WTC11 (cell line): ENCODE measurements at regions not wholly inside any gene's neighbourhood (a gene's known extent, or its start where the extent isn't known, plus 50 kb on each side); places are given as distances from the start of the nearest gene placed in this dataset.

Experiments used
- ATAC-seq: fragments of 200-7000 bp; cut with Tn5 transposase; 2 replicates; pipeline ENCODE4 v1.10.0; 2021; ENCODE audit warnings: mild to moderate bottlenecking, moderate library complexity
- CTCF ChIA-PET: fragments of 300-600 bp; sonication (Branson Sonifier 250); formaldehyde crosslinking; loops from one replicate; lab custom pipeline; 2021; ENCODE audit warnings: antibody characterized with exemption; lab: Charles Lee
- POLR2A ChIA-PET: fragments of 350-600 bp; sonication (Branson Sonifier 250); formaldehyde crosslinking; loops from one replicate; lab custom pipeline; 2021; ENCODE audit warnings: antibody characterized with exemption; lab: Charles Lee
- DNase-seq: peaks from one replicate; pipeline ENCODE4 v3.0.0; 2021; ENCODE audit warnings: low spot score
- H3K27ac Mint-ChIP-seq: 2 replicates; pipeline ENCODE4 v1.8.0; 2021; ENCODE audit warnings: mixed read lengths
- H3K27me3 Mint-ChIP-seq: 2 replicates; pipeline ENCODE4 v1.8.0; 2021; ENCODE audit warnings: low read depth, mild to moderate bottlenecking, moderate library complexity, mixed read lengths
- H3K36me3 Mint-ChIP-seq: 2 replicates; pipeline ENCODE4 v1.8.0; 2021; ENCODE audit warnings: mixed read lengths
- H3K4me1 Mint-ChIP-seq: 2 replicates; pipeline ENCODE4 v1.8.0; 2022; ENCODE audit warnings: mixed read lengths
- H3K4me3 Mint-ChIP-seq: 2 replicates; pipeline ENCODE4 v1.8.0; 2021; ENCODE audit warnings: mild to moderate bottlenecking, moderate library complexity, mixed read lengths
- H3K9me3 Mint-ChIP-seq: 2 replicates; pipeline ENCODE4 v1.8.0; 2021; ENCODE audit warnings: mixed read lengths
- ARID4B ChIP-seq: sonication (generic); formaldehyde crosslinking; IDR thresholded peaks from 2 replicates; pipeline ENCODE4 v1.8.0; 2023; ENCODE audit warnings: missing genetic modification reagents, mild to moderate bottlenecking, borderline replicate concordance
- ATF2 ChIP-seq: sonication (generic); formaldehyde crosslinking; IDR thresholded peaks from 2 replicates; pipeline ENCODE4 v1.8.1; 2022; ENCODE audit warnings: low read depth, missing genetic modification reagents, borderline replicate concordance
- E2F5 ChIP-seq: sonication (generic); formaldehyde crosslinking; IDR thresholded peaks from 2 replicates; pipeline ENCODE4 v1.8.1; 2022; ENCODE audit warnings: mild to moderate bottlenecking, moderate library complexity, missing genetic modification reagents
- ELF4 ChIP-seq: sonication (generic); formaldehyde crosslinking; IDR thresholded peaks from 2 replicates; pipeline ENCODE4 v1.8.1; 2022; ENCODE audit warnings: low read depth, mild to moderate bottlenecking, moderate library complexity, missing genetic modification reagents
- ERG ChIP-seq: fragments of 250-450 bp; sonication (Bioruptor Pico); IDR thresholded peaks from 2 replicates; pipeline ENCODE4 v1.8.0; 2021; ENCODE audit warnings: mild to moderate bottlenecking
- FOXK1 ChIP-seq: sonication (generic); formaldehyde crosslinking; IDR thresholded peaks from 2 replicates; pipeline ENCODE4 v1.8.0; 2022; ENCODE audit warnings: mild to moderate bottlenecking, moderate library complexity, missing genetic modification reagents
- FOXP1 ChIP-seq: sonication (generic); formaldehyde crosslinking; IDR thresholded peaks from 2 replicates; pipeline ENCODE4 v1.8.0; 2022; ENCODE audit warnings: missing genetic modification reagents, mild to moderate bottlenecking, moderate library complexity, borderline replicate concordance
- GABPB1 ChIP-seq: sonication (generic); formaldehyde crosslinking; IDR thresholded peaks from 2 replicates; pipeline ENCODE4 v1.8.1; 2023; ENCODE audit warnings: mild to moderate bottlenecking, missing genetic modification reagents
- IRF1 ChIP-seq: sonication (generic); formaldehyde crosslinking; IDR thresholded peaks from 2 replicates; pipeline ENCODE4 v1.8.0; 2023; ENCODE audit warnings: missing genetic modification reagents
- MAX ChIP-seq: sonication (generic); formaldehyde crosslinking; IDR thresholded peaks from 2 replicates; pipeline ENCODE4 v1.8.0; 2022; ENCODE audit warnings: mild to moderate bottlenecking, missing genetic modification reagents
- NR2C2 ChIP-seq: sonication (generic); formaldehyde crosslinking; IDR thresholded peaks from 2 replicates; pipeline ENCODE4 v1.8.0; 2022; ENCODE audit warnings: mild to moderate bottlenecking, missing genetic modification reagents
- SMAD3 ChIP-seq: sonication (generic); formaldehyde crosslinking; IDR thresholded peaks from 2 replicates; pipeline ENCODE4 v1.8.0; 2022; ENCODE audit warnings: missing genetic modification reagents, mild to moderate bottlenecking, borderline replicate concordance
- SOX15 ChIP-seq: fragments of 250-450 bp; sonication (Bioruptor Pico); IDR thresholded peaks from 2 replicates; pipeline ENCODE4 v1.9.0; 2021; ENCODE audit warnings: mild to moderate bottlenecking
- ZMAT4 ChIP-seq: fragments of 250-450 bp; sonication (Bioruptor Pico); IDR thresholded peaks from 2 replicates; pipeline ENCODE4 v1.9.0; 2021; ENCODE audit warnings: mild to moderate bottlenecking
- ZNF219 ChIP-seq: sonication (generic); formaldehyde crosslinking; IDR thresholded peaks from 2 replicates; pipeline ENCODE4 v1.8.0; 2023; ENCODE audit warnings: missing genetic modification reagents, mild to moderate bottlenecking, borderline replicate concordance
- ZSCAN18 ChIP-seq: fragments of 250-450 bp; sonication (Bioruptor Pico); IDR thresholded peaks from 2 replicates; pipeline ENCODE4 v2.1.2; 2022; ENCODE audit warnings: mild to moderate bottlenecking, moderate library complexity

- H3K36me3 Mint-ChIP-seq, result peaks cover 20% of the 10 kb centered on the region
- DNase-seq (no peak), ATAC-seq (no peak)
- TF ChIP-seq ZMAT4 (CRISPR knock-in tag) (no peak), ELF4 (CRISPR knock-in tag) (no peak), ATF2 (CRISPR knock-in tag) (no peak), ZSCAN18 (CRISPR knock-in tag) (no peak)
- H3K4me1 Mint-ChIP-seq, result peaks cover 78% of the 10 kb centered on the region
- H3K9me3 Mint-ChIP-seq, result peaks cover 20% of the 10 kb centered on the region
- H3K27ac Mint-ChIP-seq, result 0 out of 2 replicates have a peak overlapping the region, but pooled peaks have one; percentile 26
- peaks cover 28% of the 10 kb centered on the region for H3K27me3 Mint-ChIP-seq
- ChIA-PET POLR2A (no interaction called here), CTCF (no interaction called here)
- H3K4me3 Mint-ChIP-seq, result no peak overlapping the region
These were observed 114.8 kb downstream of the COPS8 start for GRCh38 chr2:237200462-237200861.

GRCh38 chr2:237201461-237202287 lies 116.0 kb downstream of the COPS8 start:
- peaks cover 20% of the 10 kb centered on the region for H3K36me3 Mint-ChIP-seq
- peaks cover 20% of the 10 kb centered on the region for H3K27me3 Mint-ChIP-seq
- H3K4me3 Mint-ChIP-seq, result no peak overlapping the region
- peaks cover 79% of the 10 kb centered on the region for H3K4me1 Mint-ChIP-seq
- no peak for TF ChIP-seq SOX15 (CRISPR knock-in tag)
- no peak for TF ChIP-seq NR2C2
- no peak for TF ChIP-seq ERG (CRISPR knock-in tag)
- TF ChIP-seq FOXP1 (CRISPR knock-in tag), result no peak
- no peak for TF ChIP-seq ARID4B (CRISPR knock-in tag)
- no peak for TF ChIP-seq SMAD3
- TF ChIP-seq FOXK1 (CRISPR knock-in tag), result no peak
- no peak for TF ChIP-seq E2F5 (CRISPR knock-in tag)
- no peak for TF ChIP-seq ZNF219 (CRISPR knock-in tag)
- TF ChIP-seq GABPB1 (CRISPR knock-in tag), result no peak
- TF ChIP-seq MAX (CRISPR knock-in tag), result no peak
- no peak for TF ChIP-seq IRF1 (CRISPR knock-in tag)
- ChIA-PET CTCF (interaction anchor here (0.6 to 1.5 kb wide), 3 partner anchors 9 to 208 kb away, joined by 3 to 4 read pairs (median 3); no protein-coding TSS in a partner anchor), POLR2A (no interaction called here)
- 0 out of 2 replicates have a peak overlapping the region, but pooled peaks have one; percentile 4 for H3K27ac Mint-ChIP-seq
- peaks cover 20% of the 10 kb centered on the region for H3K9me3 Mint-ChIP-seq
- no peak for ATAC-seq
- DNase-seq, result no peak
